ENCODE measurements at regions not wholly inside any gene's neighbourhood (a gene's known extent, or its start where the extent isn't known, plus 50 kb on each side); places are given as distances from the start of the nearest gene placed in this dataset.

GRCh38 chr13:42497798-42498197 lies 76.2 kb upstream of the TNFSF11 start:
- H3K23ac ChIP-seq (ENCODE audit: insufficient read length): no peak overlapping the region
- no peak overlapping the region for H4K5ac ChIP-seq (ENCODE audit: insufficient read length, low read depth, low read length)
- DNase-seq (ENCODE audit: low read depth in 1 of 2, low spot score in 2 of 2) (no peak), FAIRE-seq (no peak)
- no peak overlapping the region for H2AFZ ChIP-seq (ENCODE audit: low read length)
- no peak overlapping the region for H4K91ac ChIP-seq (replicated peaks; ENCODE audit: insufficient read length, low read length)
- no peaks in the 10 kb centered on the region for H3K4me1 ChIP-seq (replicated peaks in 1 of 4; ENCODE audit: control insufficient read depth in 3 of 4, insufficient read depth in 4 of 4, low read length in 3 of 4)
- no peak overlapping the region for H3K27ac ChIP-seq (ENCODE audit: low read depth, low read length)
- no peaks in the 10 kb centered on the region for H3K79me2 ChIP-seq (ENCODE audit: control insufficient read depth in 1 of 2, insufficient read depth in 2 of 2, low read length in 2 of 2)
- no peaks in the 10 kb centered on the region for H3K79me1 ChIP-seq (ENCODE audit: low read depth, low read length)
- H3K9me3 ChIP-seq (ENCODE audit: insufficient read depth in 2 of 2, low read depth in 1 of 2, low read length in 1 of 2): peaks cover 0 to 5% of the 10 kb centered on the region in 2 experiments; a peak in 1 of 4 replicates
- H3K18ac ChIP-seq (ENCODE audit: extremely low read depth, low read length): no peak overlapping the region
- H3K27me3 ChIP-seq (replicated peaks in 1 of 4; ENCODE audit: control insufficient read depth in 3 of 4, extremely low read depth in 1 of 4, insufficient read depth in 3 of 4, low read length in 3 of 4): no peaks in the 10 kb centered on the region
- H3K4me2 ChIP-seq (ENCODE audit: insufficient read depth in 1 of 2, low read depth in 2 of 2, low read length in 2 of 2): no peak overlapping the region
- CTCF ChIA-PET (ENCODE audit: partially characterized antibody): interaction anchor here (0.9 to 1.2 kb wide), 2 partner anchors 14 to 19 kb away, joined by 3 to 5 read pairs; no protein-coding TSS in a partner anchor
- H2BK12ac ChIP-seq (ENCODE audit: low read depth, low read length): no peak overlapping the region
- H3K14ac ChIP-seq (ENCODE audit: insufficient read length): no peak overlapping the region
- no peak overlapping the region for H4K8ac ChIP-seq (ENCODE audit: extremely low read depth, insufficient read depth, low read length)
- H2BK120ac ChIP-seq (replicated peaks; ENCODE audit: low read depth, low read length): no peak overlapping the region
- H4K20me1 ChIP-seq (replicated peaks in 1 of 2; ENCODE audit: control insufficient read depth in 1 of 2, insufficient read depth in 2 of 2, low read length in 2 of 2): no peaks in the 10 kb centered on the region
- no peak overlapping the region for H2BK15ac ChIP-seq (ENCODE audit: low read length)
- H3K36me3 ChIP-seq (ENCODE audit: control insufficient read depth in 2 of 4, insufficient read depth in 4 of 4, low read length in 3 of 4): no peaks in the 10 kb centered on the region
- no peak overlapping the region for H2BK5ac ChIP-seq (ENCODE audit: low read depth, low read length)
- WGBS, 2 experiments (ENCODE audit: extremely low coverage in 1 of 2, insufficient coverage in 1 of 2, insufficient read length in 1 of 2, insufficient replicate concordance in 2 of 2, low coverage in 1 of 2, low lambda C conversion rate in 2 of 2, missing lambda C conversion rate in 1 of 2): 95% methylated on average over 1 of the region's 1 CpG; no CpG with 5 or more reads in 1 of the 2 experiments
- no peak overlapping the region for H3K4me3 ChIP-seq (ENCODE audit: extremely low read depth in 1 of 4, insufficient read depth in 2 of 4, low read depth in 3 of 4, low read length in 4 of 4)
- TF ChIP-seq ASH2L (IDR thresholded peaks at IDR 0.05; ENCODE audit: low read length) (no peak), SIN3A (conservative IDR thresholded peaks at IDR 0.05 in 1 of 2, IDR thresholded peaks at IDR 0.05 in 1 of 2; ENCODE audit: low read depth in 1 of 2, low read length in 2 of 2) (no peak), POLR2AphosphoS5 (IDR thresholded peaks at IDR 0.05; ENCODE audit: low read depth, low read length) (no peak)
- H3K4ac ChIP-seq (replicated peaks; ENCODE audit: insufficient read length, low read depth, low read length): no peak overlapping the region
- H3K9ac ChIP-seq (replicated peaks in 1 of 4; ENCODE audit: extremely low read depth in 1 of 4, low read depth in 3 of 4, low read length in 3 of 4): no peak overlapping the region
- POLR2A ChIA-PET (ENCODE audit: partially characterized antibody): interaction anchor here (1.2 kb wide), 1 partner anchor 94 kb away, joined by 4 read pairs; no protein-coding TSS in a partner anchor
- no peaks in the 10 kb centered on the region for H3K23me2 ChIP-seq (ENCODE audit: low read depth, low read length)
- H2BK20ac ChIP-seq (ENCODE audit: low read length): no peak overlapping the region
- H2AK5ac ChIP-seq (ENCODE audit: low read depth, low read length): no peak overlapping the region
- H3K56ac ChIP-seq (replicated peaks; ENCODE audit: insufficient read length, low read depth, low read length): no peak overlapping the region

All from H1 (cell line).